B cell (primary cell): ENCODE measurements at regions not wholly inside any gene's neighbourhood (a gene's known extent, or its start where the extent isn't known, plus 50 kb on each side); places are given as distances from the start of the nearest gene placed in this dataset.

Experiments
- ATAC-seq: fragments of 200-7000 bp; cut with Tn5 transposase; one replicate; pipeline ENCODE4 v1.10.0; 2021; ENCODE audit warnings: low read depth, mild to moderate bottlenecking, moderate number of reproducible peaks, moderate library complexity
- CTCF ChIA-PET: fragments of 350-600 bp; sonication (Branson Sonifier 250); formaldehyde crosslinking; loops from one replicate; lab custom pipeline; 2021; ENCODE audit warnings: antibody characterized with exemption, inconsistent platforms; lab: Charles Lee
- POLR2A ChIA-PET: fragments of 350-600 bp; sonication (Branson Sonifier 250); formaldehyde crosslinking; loops from one replicate; lab custom pipeline; 2021; ENCODE audit warnings: antibody characterized with exemption; lab: Charles Lee
- DNase-seq: peaks from one replicate; pipeline ENCODE4 v3.0.0; 2013
- H2AFZ ChIP-seq: 2 replicates; pipeline ENCODE4 v1.6.1; 2012; ENCODE audit warnings: mild to moderate bottlenecking, low read depth, low read length; ENCODE audit not compliant: insufficient read depth, poor library complexity, severe bottlenecking
- H3K27ac ChIP-seq, 2 donors: 1 replicate in 1 of 2; 2 replicates in 1 of 2; pipeline ENCODE4 v1.5.1; 2012 to 2013; ENCODE audit warnings: low read length in 2 of 2, mild to moderate bottlenecking in 2 of 2, moderate library complexity in 1 of 2
- H3K27me3 ChIP-seq, 4 experiments: fragments of 200-600 bp in 1 of 4; sonication (generic) in 1 of 4; replicated peaks in 1 of 4; 1 replicate in 2 of 4; 2 replicates in 2 of 4; pipeline versions ENCODE4 v1.6.1 to v1.7.0; 2013 to 2016; ENCODE audit warnings: low read length in 3 of 4, mild to moderate bottlenecking in 2 of 4, mixed read lengths in 1 of 4, moderate library complexity in 1 of 4; ENCODE audit not compliant: insufficient read depth in 4 of 4, control insufficient read depth in 3 of 4; ENCODE audit errors: control extremely low read depth in 1 of 4
- H3K36me3 ChIP-seq, 2 experiments: replicated peaks in 1 of 2; 1 replicate in 1 of 2; 2 replicates in 1 of 2; pipeline versions ENCODE4 v1.6.1 to v1.7.1; 2013; ENCODE audit warnings: low read length in 1 of 2; ENCODE audit not compliant: insufficient read depth in 2 of 2, control insufficient read depth in 1 of 2; ENCODE audit errors: control extremely low read depth in 1 of 2, extremely low read depth in 1 of 2
- H3K4me1 ChIP-seq, 2 donors: fragments of 200-600 bp in 1 of 2; sonication (generic) in 1 of 2; 1 replicate in 1 of 2; 2 replicates in 1 of 2; pipeline versions ENCODE4 v1.5.1 to v1.6.1; 2013 to 2017; ENCODE audit warnings: low read length in 2 of 2; ENCODE audit not compliant: control insufficient read depth in 2 of 2, insufficient read depth in 2 of 2
- H3K4me2 ChIP-seq: replicated peaks from 2 replicates; pipeline ENCODE3; 2012; ENCODE audit warnings: mild to moderate bottlenecking, low read depth, low read length; ENCODE audit not compliant: poor library complexity, severe bottlenecking
- H3K4me3 ChIP-seq, 5 experiments: fragments of 200-600 bp in 1 of 5; sonication (generic) in 1 of 5; 1 replicate in 3 of 5; 2 replicates in 2 of 5; pipeline versions ENCODE4 v1.5.1 to v1.7.0; 2011 to 2016; ENCODE audit warnings: low read length in 4 of 5, mild to moderate bottlenecking in 4 of 5, low read depth in 2 of 5, control low read depth in 1 of 5, moderate library complexity in 1 of 5; ENCODE audit not compliant: insufficient read depth in 1 of 5; ENCODE audit errors: control extremely low read depth in 1 of 5, extremely low read depth in 1 of 5
- H3K79me2 ChIP-seq: fragments of 200-600 bp; sonication (generic); one replicate; pipeline ENCODE4 v1.6.0; 2016; ENCODE audit warnings: low read length; ENCODE audit not compliant: control insufficient read depth, insufficient read depth
- H3K9ac ChIP-seq: fragments of 200-600 bp; sonication (generic); 2 replicates; pipeline ENCODE4 v1.6.1; 2017; ENCODE audit warnings: mild to moderate bottlenecking, low read length, moderate library complexity
- H3K9me3 ChIP-seq, 3 donors: one replicate each; pipeline versions ENCODE4 v1.6.1 to v1.7.1; 2013; ENCODE audit warnings: low read length in 2 of 3; ENCODE audit not compliant: control insufficient read depth in 2 of 3, insufficient read depth in 1 of 3; ENCODE audit errors: control extremely low read depth in 1 of 3
- H4K20me1 ChIP-seq: 2 replicates; pipeline ENCODE4 v1.6.0; 2012; ENCODE audit warnings: mild to moderate bottlenecking, low read length; ENCODE audit not compliant: insufficient read depth, control insufficient read depth, poor library complexity, severe bottlenecking
- H3K27ac Mint-ChIP-seq: one replicate; pipeline ENCODE4 v1.8.0; 2021; ENCODE audit warnings: mixed read lengths
- H3K27me3 Mint-ChIP-seq: one replicate; pipeline ENCODE4 v1.8.0; 2021; ENCODE audit warnings: mixed read lengths
- H3K4me1 Mint-ChIP-seq: one replicate; pipeline ENCODE4 v1.8.0; 2021; ENCODE audit warnings: mixed read lengths
- H3K4me3 Mint-ChIP-seq: one replicate; pipeline ENCODE4 v1.8.0; 2021; ENCODE audit warnings: mixed read lengths
- H3K9me3 Mint-ChIP-seq: one replicate; pipeline ENCODE4 v1.8.0; 2022; ENCODE audit warnings: mixed read lengths; ENCODE audit not compliant: insufficient read depth
- CTCF ChIP-seq: fragments of 200-600 bp; IDR thresholded peaks from one replicate; pipeline ENCODE4 v1.8.0; 2022; ENCODE audit warnings: antibody characterized with exemption, mild to moderate bottlenecking
- EZH2 ChIP-seq: IDR thresholded peaks from 2 replicates; pipeline ENCODE4 v1.6.1; 2012; ENCODE audit warnings: borderline replicate concordance, low read depth, mild to moderate bottlenecking, moderate library complexity, low read length; ENCODE audit not compliant: insufficient read depth, poor library complexity, severe bottlenecking
- WGBS: methylation state at CpG from one replicate; pipeline ENCODE4 v1.1.5; 2013; ENCODE audit warnings: missing lambda C conversion rate; ENCODE audit not compliant: insufficient coverage; 5-methylcytosine and 5-hydroxymethylcytosine counted together
- intact Hi-C: fragments of 100-400 bp; cut with micrococcal nuclease; formaldehyde crosslinking; loops from one replicate; pipeline ENCODE4 v1.10.0; 2022

GRCh38 chrX:39983715-39984114 lies 114.0 kb downstream of the BCOR start:
- Mint-ChIP-seq H3K4me1 (no peaks in the 10 kb centered on the region), H3K9me3 (no peaks in the 10 kb centered on the region), H3K4me3 (no peak overlapping the region), H3K27ac (no peak overlapping the region), H3K27me3 (no peaks in the 10 kb centered on the region)
- DNase-seq (no peak), ATAC-seq (no peak)
- H3K9me3 ChIP-seq: no peaks in the 10 kb centered on the region
- no peaks in the 10 kb centered on the region for H4K20me1 ChIP-seq
- intact Hi-C loops: no loop called here
- no peaks in the 10 kb centered on the region for H3K4me1 ChIP-seq
- no peak for TF ChIP-seq EZH2
- TF ChIP-seq CTCF: no peak
- no peak overlapping the region for H3K4me3 ChIP-seq
- H3K27ac ChIP-seq: no peak overlapping the region
- no peaks in the 10 kb centered on the region for H3K27me3 ChIP-seq
- CTCF ChIA-PET: no interaction called here
- WGBS: 100% methylated on average over 2 of the region's 5 CpGs
- no peak overlapping the region for H2AFZ ChIP-seq
- no peaks in the 10 kb centered on the region for H3K79me2 ChIP-seq
- H3K9ac ChIP-seq: no peak overlapping the region
- POLR2A ChIA-PET: no interaction called here
- no peaks in the 10 kb centered on the region for H3K36me3 ChIP-seq
- H3K4me2 ChIP-seq: no peak overlapping the region

GRCh38 chrX:39984191-39984956 lies 113.4 kb downstream of the BCOR start:
- CTCF ChIA-PET: no interaction called here
- Histone ChIP-seq H3K27ac (no peak overlapping the region), H3K9me3 (no peaks in the 10 kb centered on the region), H2AFZ (no peak overlapping the region), H4K20me1 (no peaks in the 10 kb centered on the region), H3K79me2 (no peaks in the 10 kb centered on the region), H3K27me3 (no peaks in the 10 kb centered on the region), H3K36me3 (no peaks in the 10 kb centered on the region), H3K4me2 (no peak overlapping the region), H3K4me3 (no peak overlapping the region), H3K9ac (no peak overlapping the region), H3K4me1 (no peaks in the 10 kb centered on the region)
- Mint-ChIP-seq H3K4me3 (no peak overlapping the region), H3K27me3 (no peaks in the 10 kb centered on the region), H3K9me3 (no peaks in the 10 kb centered on the region), H3K27ac (no peak overlapping the region), H3K4me1 (no peaks in the 10 kb centered on the region)
- POLR2A ChIA-PET: interaction anchor here (0.6 kb wide), 1 partner anchor 10 kb away, joined by 4 read pairs; no protein-coding TSS in a partner anchor
- WGBS: 82% methylated on average over 9 of the region's 14 CpGs
- intact Hi-C loops: no loop called here
- no peak for ATAC-seq
- DNase-seq: no peak
- no peak for TF ChIP-seq EZH2
- TF ChIP-seq CTCF: no peak
